ENCODE measurements at regions not wholly inside any gene's neighbourhood (a gene's known extent, or its start where the extent isn't known, plus 50 kb on each side); places are given as distances from the start of the nearest gene placed in this dataset.

- no peak for DNase-seq
- no peaks in the 10 kb centered on the region for H3K4me1 Mint-ChIP-seq (ENCODE audit: low read depth, unreplicated experiment)
- H3K27me3 Mint-ChIP-seq (ENCODE audit: unreplicated experiment): no peaks in the 10 kb centered on the region
- no peaks in the 10 kb centered on the region for H3K36me3 Mint-ChIP-seq (ENCODE audit: unreplicated experiment)
- no peaks in the 10 kb centered on the region for H3K9me3 Mint-ChIP-seq (ENCODE audit: unreplicated experiment)
- TF ChIP-seq CTCF (IDR thresholded peaks at IDR 0.05; ENCODE audit: partially characterized antibody, unreplicated experiment): no peak
- H3K4me3 Mint-ChIP-seq (ENCODE audit: unreplicated experiment): no peak overlapping the region
- H3K27ac Mint-ChIP-seq (ENCODE audit: unreplicated experiment): no peak overlapping the region
Measured at GRCh38 chrX:97766501-97767095, 882.9 kb downstream of the RPA4 start.

- no peaks in the 10 kb centered on the region for H3K9me3 Mint-ChIP-seq (ENCODE audit: unreplicated experiment)
- no peak for TF ChIP-seq CTCF (IDR thresholded peaks at IDR 0.05; ENCODE audit: partially characterized antibody, unreplicated experiment)
- no peak overlapping the region for H3K4me3 Mint-ChIP-seq (ENCODE audit: unreplicated experiment)
- H3K36me3 Mint-ChIP-seq (ENCODE audit: unreplicated experiment): peaks cover 4% of the 10 kb centered on the region
- no peak for DNase-seq
- H3K27ac Mint-ChIP-seq (ENCODE audit: unreplicated experiment): no peak overlapping the region
- no peaks in the 10 kb centered on the region for H3K4me1 Mint-ChIP-seq (ENCODE audit: low read depth, unreplicated experiment)
- no peaks in the 10 kb centered on the region for H3K27me3 Mint-ChIP-seq (ENCODE audit: unreplicated experiment)
Measured at GRCh38 chrX:97787311-97787710, 903.6 kb downstream of the RPA4 start.

DNA sequence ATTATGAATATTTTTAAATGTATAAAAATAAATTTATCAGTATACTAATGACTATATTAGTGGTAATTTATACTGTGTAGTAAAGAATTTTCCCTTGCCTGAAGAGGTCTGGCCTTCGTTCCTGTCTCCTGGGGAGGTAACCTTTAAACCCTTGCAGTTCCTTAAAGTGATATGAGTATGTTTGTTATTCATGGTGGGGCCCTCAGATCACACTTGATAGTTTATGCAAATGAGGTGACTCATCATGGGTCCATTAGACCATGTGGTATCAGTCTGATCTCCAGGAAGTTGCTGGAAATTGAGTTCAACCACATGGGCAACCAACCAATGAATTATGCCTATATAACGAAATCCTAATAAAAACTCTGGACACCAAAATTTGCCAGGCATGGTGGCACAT is 904.1 kb downstream of the RPA4 start:
- Mint-ChIP-seq H3K36me3 (ENCODE audit: unreplicated experiment) (peaks cover 4% of the 10 kb centered on the region), H3K27me3 (ENCODE audit: unreplicated experiment) (no peaks in the 10 kb centered on the region), H3K27ac (ENCODE audit: unreplicated experiment) (no peak overlapping the region), H3K9me3 (ENCODE audit: unreplicated experiment) (no peaks in the 10 kb centered on the region), H3K4me1 (ENCODE audit: low read depth, unreplicated experiment) (no peaks in the 10 kb centered on the region), H3K4me3 (ENCODE audit: unreplicated experiment) (no peak overlapping the region)
- DNase-seq: no peak
- TF ChIP-seq CTCF (IDR thresholded peaks at IDR 0.05; ENCODE audit: partially characterized antibody, unreplicated experiment): no peak

DNA sequence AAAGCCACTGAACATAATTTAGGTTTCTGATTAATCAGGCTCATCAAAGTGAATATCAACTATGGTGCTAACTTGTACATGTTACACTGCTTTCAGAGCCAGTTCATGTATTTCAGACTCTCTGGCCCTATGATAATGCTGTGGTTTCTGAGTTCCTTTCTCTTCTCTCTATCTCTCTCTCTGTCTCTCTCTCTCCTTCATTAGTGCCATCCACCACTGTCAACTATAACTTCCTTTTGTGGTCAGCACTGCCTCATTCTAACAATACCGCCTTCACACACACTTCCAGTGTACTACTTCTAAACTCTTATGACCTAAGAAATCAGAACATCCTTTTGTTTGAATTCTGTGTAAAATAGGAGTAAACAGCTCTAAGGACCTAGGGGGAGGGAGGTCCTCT is 907.1 kb downstream of the RPA4 start:
- Mint-ChIP-seq H3K36me3 (ENCODE audit: unreplicated experiment) (no peaks in the 10 kb centered on the region), H3K27ac (ENCODE audit: unreplicated experiment) (no peak overlapping the region), H3K27me3 (ENCODE audit: unreplicated experiment) (peaks cover 2% of the 10 kb centered on the region), H3K4me1 (ENCODE audit: low read depth, unreplicated experiment) (no peaks in the 10 kb centered on the region), H3K4me3 (ENCODE audit: unreplicated experiment) (no peak overlapping the region), H3K9me3 (ENCODE audit: unreplicated experiment) (no peaks in the 10 kb centered on the region)
- no peak for DNase-seq
- TF ChIP-seq CTCF (IDR thresholded peaks at IDR 0.05; ENCODE audit: partially characterized antibody, unreplicated experiment): no peak

DNA sequence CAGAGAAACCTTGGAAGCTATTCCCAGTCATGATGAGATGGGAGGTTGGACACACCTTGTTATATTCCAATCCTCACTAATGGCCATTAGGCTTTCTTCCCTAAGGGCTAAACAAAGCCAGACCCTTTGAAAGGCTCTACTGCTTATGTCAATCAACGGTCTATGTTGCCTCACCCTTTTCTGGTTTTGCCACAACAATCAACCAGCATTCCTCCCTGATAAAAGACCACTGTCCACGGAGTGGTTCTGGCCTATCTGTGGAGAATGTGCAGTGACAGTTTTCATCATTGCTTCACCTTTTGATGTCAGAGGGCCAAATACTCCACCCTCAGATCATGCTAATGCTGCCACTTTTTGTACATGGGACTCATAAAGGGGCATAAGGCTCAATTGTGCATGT is 913.4 kb downstream of the RPA4 start:
- DNase-seq: no peak
- Mint-ChIP-seq H3K27ac (ENCODE audit: unreplicated experiment) (peak overlapping the region; percentile 53), H3K4me1 (ENCODE audit: low read depth, unreplicated experiment) (no peaks in the 10 kb centered on the region), H3K27me3 (ENCODE audit: unreplicated experiment) (peaks cover 4% of the 10 kb centered on the region), H3K9me3 (ENCODE audit: unreplicated experiment) (no peaks in the 10 kb centered on the region), H3K36me3 (ENCODE audit: unreplicated experiment) (no peaks in the 10 kb centered on the region), H3K4me3 (ENCODE audit: unreplicated experiment) (no peak overlapping the region)
- TF ChIP-seq CTCF (IDR thresholded peaks at IDR 0.05; ENCODE audit: partially characterized antibody, unreplicated experiment): no peak

All from glutamatergic neuron (in vitro differentiated cells).